OCI-LY3 (cell line): ENCODE measurements at regions not wholly inside any gene's neighbourhood (a gene's known extent, or its start where the extent isn't known, plus 50 kb on each side); places are given as distances from the start of the nearest gene placed in this dataset.

Source experiments
- H2AFZ ChIP-seq: fragments of 200-600, 300-600 bp; shearing (Covaris generic); 2 replicates; pipeline ENCODE4 v1.6.0; 2014; ENCODE audit warnings: antibody characterized with exemption, low read depth, low read length
- H3K27ac ChIP-seq: fragments of 200-600, 300-600 bp; sonication (generic); 2 replicates; pipeline ENCODE4 v1.5.1; 2014; ENCODE audit warnings: mild to moderate bottlenecking, low read length, moderate library complexity, mixed read lengths
- H3K27me3 ChIP-seq: fragments of 200-600, 300-600 bp; sonication (generic); 2 replicates; pipeline ENCODE4 v1.6.1; 2014; ENCODE audit warnings: low read depth, low read length, mixed read lengths
- H3K36me3 ChIP-seq: fragments of 200-600, 300-600 bp; sonication (generic); replicated peaks from 2 replicates; pipeline ENCODE3; 2014; ENCODE audit warnings: low read depth, low read length, mixed read lengths
- H3K4me1 ChIP-seq: fragments of 300-600, 200-600 bp; sonication (generic); 2 replicates; pipeline ENCODE4 v1.6.1; 2014; ENCODE audit warnings: low read length, mixed read lengths
- H3K4me2 ChIP-seq: fragments of 200-600, 300-600 bp; sonication (generic); 2 replicates; pipeline ENCODE4 v1.6.1; 2014; ENCODE audit warnings: low read length, mixed read lengths
- H3K4me3 ChIP-seq: fragments of 300-600, 200-600 bp; sonication (generic); 2 replicates; pipeline ENCODE4 v1.5.1; 2014; ENCODE audit warnings: antibody characterized with exemption, mild to moderate bottlenecking, low read length, moderate library complexity
- H3K79me2 ChIP-seq: fragments of 300-600, 200-600 bp; shearing (Covaris generic); 2 replicates; pipeline ENCODE4 v1.6.1; 2014; ENCODE audit warnings: mild to moderate bottlenecking, low read length, mixed read lengths
- H3K9ac ChIP-seq: fragments of 300-600, 200-600 bp; shearing (Covaris generic); 2 replicates; pipeline ENCODE4 v1.6.0; 2014; ENCODE audit warnings: mild to moderate bottlenecking, low read length, moderate library complexity
- H3K9me3 ChIP-seq: fragments of 200-600, 300-600 bp; shearing (Covaris generic); 2 replicates; pipeline ENCODE4 v1.6.1; 2014; ENCODE audit warnings: low read length, mixed read lengths; ENCODE audit not compliant: insufficient read depth
- H4K20me1 ChIP-seq: fragments of 200-600, 300-600 bp; sonication (generic); 2 replicates; pipeline ENCODE4 v1.6.1; 2016; ENCODE audit warnings: low read length, mixed read lengths; ENCODE audit not compliant: insufficient read depth
- EZH2phosphoT487 ChIP-seq: fragments of 200-600 bp; shearing (Covaris generic); IDR thresholded peaks from 2 replicates; pipeline ENCODE4 v1.6.1; 2018; ENCODE audit warnings: antibody characterized with exemption, mixed run types, low read depth
- TF ChIP-seq, protein P1 (sequence below): fragments of 200-600, 300-600 bp; sonication (generic); IDR thresholded peaks from 2 replicates; pipeline ENCODE4 v1.5.1; 2014; ENCODE audit warnings: antibody characterized with exemption, low read length, low read depth

DNA sequence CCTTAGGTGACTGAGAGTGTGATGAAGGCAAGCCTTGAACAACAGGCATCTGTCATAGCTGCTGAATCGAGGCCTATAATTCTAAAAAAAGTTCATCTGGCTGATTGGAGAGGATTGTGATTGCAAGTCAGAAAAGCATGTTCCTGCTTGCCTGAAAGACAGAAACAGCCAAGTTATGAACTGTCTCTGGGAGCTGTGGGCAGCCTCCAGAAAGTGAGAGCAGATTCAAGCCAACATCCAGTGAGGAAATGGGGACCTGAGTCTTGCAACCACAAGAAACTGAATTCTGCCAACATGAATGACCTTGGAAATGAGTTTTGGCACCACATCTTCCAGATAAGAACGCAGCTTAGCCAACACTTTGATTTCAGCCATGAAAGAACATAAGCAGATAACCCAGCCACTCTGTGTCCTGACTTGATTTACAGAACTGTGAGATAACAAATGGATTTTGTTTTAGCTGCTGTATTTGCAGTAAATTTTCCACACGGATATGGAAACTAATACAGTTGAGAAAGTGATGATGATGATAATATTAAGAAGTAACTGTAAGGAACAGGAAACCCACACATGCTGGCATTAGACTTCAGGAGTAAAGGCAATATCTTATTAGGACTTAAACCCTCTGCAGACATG lies 240.3 kb upstream of the NDST3 start:
- H3K4me1 ChIP-seq, result no peaks in the 10 kb centered on the region
- H3K4me2 ChIP-seq, result no peak overlapping the region
- H3K9me3 ChIP-seq, result no peaks in the 10 kb centered on the region
- H3K27ac ChIP-seq, result no peak overlapping the region
- no peaks in the 10 kb centered on the region for H3K79me2 ChIP-seq
- no peak overlapping the region for H3K4me3 ChIP-seq
- H3K36me3 ChIP-seq, result no peaks in the 10 kb centered on the region
- H3K27me3 ChIP-seq, result no peaks in the 10 kb centered on the region
- H4K20me1 ChIP-seq, result no peaks in the 10 kb centered on the region
- H2AFZ ChIP-seq, result 0 out of 2 replicates have a peak overlapping the region, but pooled peaks have one; percentile 19
- no peak overlapping the region for H3K9ac ChIP-seq
- TF ChIP-seq EZH2phosphoT487, result no peak
- TF ChIP-seq, protein P1, sequence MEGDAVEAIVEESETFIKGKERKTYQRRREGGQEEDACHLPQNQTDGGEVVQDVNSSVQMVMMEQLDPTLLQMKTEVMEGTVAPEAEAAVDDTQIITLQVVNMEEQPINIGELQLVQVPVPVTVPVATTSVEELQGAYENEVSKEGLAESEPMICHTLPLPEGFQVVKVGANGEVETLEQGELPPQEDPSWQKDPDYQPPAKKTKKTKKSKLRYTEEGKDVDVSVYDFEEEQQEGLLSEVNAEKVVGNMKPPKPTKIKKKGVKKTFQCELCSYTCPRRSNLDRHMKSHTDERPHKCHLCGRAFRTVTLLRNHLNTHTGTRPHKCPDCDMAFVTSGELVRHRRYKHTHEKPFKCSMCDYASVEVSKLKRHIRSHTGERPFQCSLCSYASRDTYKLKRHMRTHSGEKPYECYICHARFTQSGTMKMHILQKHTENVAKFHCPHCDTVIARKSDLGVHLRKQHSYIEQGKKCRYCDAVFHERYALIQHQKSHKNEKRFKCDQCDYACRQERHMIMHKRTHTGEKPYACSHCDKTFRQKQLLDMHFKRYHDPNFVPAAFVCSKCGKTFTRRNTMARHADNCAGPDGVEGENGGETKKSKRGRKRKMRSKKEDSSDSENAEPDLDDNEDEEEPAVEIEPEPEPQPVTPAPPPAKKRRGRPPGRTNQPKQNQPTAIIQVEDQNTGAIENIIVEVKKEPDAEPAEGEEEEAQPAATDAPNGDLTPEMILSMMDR, result no peak

- Histone ChIP-seq H3K4me1 (no peaks in the 10 kb centered on the region), H3K27ac (no peak overlapping the region), H2AFZ (no peak overlapping the region; the same call in 1 of the 2 replicates)
Observed at GRCh38 chr4:117796677-117797076, 237.6 kb upstream of the NDST3 start.

DNA sequence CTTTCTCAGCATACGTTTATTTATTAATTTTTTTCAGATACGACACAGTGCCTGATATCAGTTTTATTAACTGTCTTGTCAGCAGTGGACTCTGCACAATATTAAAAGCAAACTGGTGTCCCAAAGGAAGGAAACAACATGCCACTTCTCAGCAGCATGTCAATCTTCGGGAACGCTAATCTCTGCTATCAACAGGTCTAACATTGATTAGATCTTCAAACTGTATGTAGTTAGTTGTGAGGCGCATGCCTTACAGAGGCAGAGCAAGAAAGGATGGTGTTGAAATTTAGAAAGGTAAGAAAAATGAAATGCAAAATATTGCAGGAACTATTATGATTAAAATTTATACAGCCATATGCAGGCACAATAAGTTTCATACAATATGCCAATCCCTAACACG lies 233.7 kb upstream of the NDST3 start:
- no peak overlapping the region for H2AFZ ChIP-seq
- no peaks in the 10 kb centered on the region for H3K36me3 ChIP-seq
- no peak overlapping the region for H3K4me3 ChIP-seq
- no peaks in the 10 kb centered on the region for H3K79me2 ChIP-seq
- no peaks in the 10 kb centered on the region for H4K20me1 ChIP-seq
- H3K9ac ChIP-seq, result no peak overlapping the region
- no peaks in the 10 kb centered on the region for H3K9me3 ChIP-seq
- no peak for TF ChIP-seq EZH2phosphoT487
- TF ChIP-seq, protein P1, result no peak
- H3K4me2 ChIP-seq, result no peak overlapping the region
- no peaks in the 10 kb centered on the region for H3K27me3 ChIP-seq
- H3K4me1 ChIP-seq, result no peaks in the 10 kb centered on the region
- H3K27ac ChIP-seq, result no peak overlapping the region

More at GRCh38 chr4:117796677-117797076, 237.6 kb upstream of the NDST3 start:
- Histone ChIP-seq H3K4me3 (no peak overlapping the region), H3K9ac (no peak overlapping the region), H3K36me3 (no peaks in the 10 kb centered on the region), H3K9me3 (no peaks in the 10 kb centered on the region), H4K20me1 (no peaks in the 10 kb centered on the region), H3K79me2 (no peaks in the 10 kb centered on the region), H3K27me3 (no peaks in the 10 kb centered on the region), H3K4me2 (no peak overlapping the region)
- no peak for TF ChIP-seq EZH2phosphoT487
- TF ChIP-seq, protein P1, result no peak

DNA sequence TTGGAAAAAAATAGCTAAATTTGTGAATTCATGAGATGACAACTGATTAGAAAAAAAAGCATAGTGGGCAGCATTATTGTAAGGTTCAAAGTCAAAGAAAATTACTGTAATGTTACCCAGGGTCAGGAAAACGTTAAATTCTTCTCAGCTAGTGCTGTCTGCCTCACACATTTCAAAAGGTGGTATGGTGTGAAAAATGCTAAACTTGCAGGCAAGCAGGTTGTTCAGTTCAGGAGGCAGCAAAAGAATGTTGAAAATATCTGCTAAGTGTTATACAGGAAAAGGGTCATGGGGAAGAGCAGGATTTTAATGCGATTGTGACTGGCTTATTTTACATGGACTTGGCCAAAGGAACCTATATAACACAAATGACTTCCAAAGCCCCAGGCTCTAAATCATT lies 232.5 kb upstream of the NDST3 start:
- TF ChIP-seq, protein P1, result no peak
- TF ChIP-seq EZH2phosphoT487, result no peak
- Histone ChIP-seq H3K9ac (no peak overlapping the region), H3K27ac (no peak overlapping the region), H3K4me1 (no peaks in the 10 kb centered on the region), H3K27me3 (no peaks in the 10 kb centered on the region), H3K9me3 (no peaks in the 10 kb centered on the region), H3K36me3 (no peaks in the 10 kb centered on the region), H3K79me2 (no peaks in the 10 kb centered on the region), H2AFZ (no peak overlapping the region), H3K4me2 (no peak overlapping the region), H4K20me1 (no peaks in the 10 kb centered on the region), H3K4me3 (no peak overlapping the region)
